HEK293 (cell line): ENCODE measurements at regions not wholly inside any gene's neighbourhood (a gene's known extent, or its start where the extent isn't known, plus 50 kb on each side); places are given as distances from the start of the nearest gene placed in this dataset.

Experiments
- HOXA7 ChIP-seq: sonication (generic); formaldehyde crosslinking; IDR thresholded peaks from 2 replicates; pipeline ENCODE4 v1.8.1; 2022; ENCODE audit warnings: missing genetic modification reagents, borderline replicate concordance
- YY1 ChIP-seq: fragments of 450-650 bp; formaldehyde crosslinking; IDR thresholded peaks from 2 replicates; pipeline ENCODE4 v1.5.1; 2018; ENCODE audit warnings: missing biosample characterization, missing genetic modification characterization
- ZBTB44 ChIP-seq: fragments of 450-650 bp; IDR thresholded peaks from 2 replicates; pipeline ENCODE4 v1.5.1; 2018; ENCODE audit warnings: missing biosample characterization, mild to moderate bottlenecking, missing genetic modification characterization
- ZBTB7A ChIP-seq: fragments of 450-650 bp; formaldehyde crosslinking; IDR thresholded peaks from 2 replicates; pipeline ENCODE4 v1.5.1; 2016; ENCODE audit warnings: low read depth, missing biosample characterization, missing genetic modification characterization
- ZNF214 ChIP-seq: fragments of 450-650 bp; formaldehyde crosslinking; IDR thresholded peaks from 2 replicates; pipeline ENCODE4 v1.5.1; 2017; ENCODE audit warnings: missing biosample characterization, mild to moderate bottlenecking, missing genetic modification characterization, borderline replicate concordance
- ZNF274 ChIP-seq, 2 experiments: fragments of 200-500 bp in 1 of 2; fragments of 450-650 bp in 1 of 2; sonication (Bioruptor generic) in 1 of 2; formaldehyde crosslinking in 1 of 2; IDR thresholded peaks; 2 replicates each; pipeline versions ENCODE4 v1.5.1 to v1.6.1; 2014 to 2016; ENCODE audit warnings: borderline replicate concordance in 1 of 2, inconsistent platforms in 1 of 2, low read length in 1 of 2, missing biosample characterization in 1 of 2, missing genetic modification characterization in 1 of 2
- ZNF544 ChIP-seq: fragments of 450-650 bp; formaldehyde crosslinking; IDR thresholded peaks from 2 replicates; pipeline ENCODE4 v1.5.0; 2017; ENCODE audit warnings: missing biosample characterization, missing genetic modification characterization
- ZNF623 ChIP-seq: fragments of 450-650 bp; formaldehyde crosslinking; IDR thresholded peaks from 2 replicates; pipeline ENCODE4 v1.5.1; 2016; ENCODE audit warnings: missing biosample characterization, missing genetic modification characterization
- ZNF670 ChIP-seq: fragments of 450-650 bp; formaldehyde crosslinking; IDR thresholded peaks from 2 replicates; pipeline ENCODE4 v1.5.1; 2016; ENCODE audit warnings: missing biosample characterization, missing genetic modification characterization, low read depth
- ZXDB ChIP-seq: fragments of 450-650 bp; formaldehyde crosslinking; IDR thresholded peaks from 2 replicates; pipeline ENCODE4 v1.5.1; 2016; ENCODE audit warnings: missing biosample characterization, missing genetic modification characterization
- TF ChIP-seq, protein P1 (sequence below): fragments of 450-650 bp; formaldehyde crosslinking; IDR thresholded peaks from 2 replicates; pipeline ENCODE4 v1.5.1; 2016; ENCODE audit warnings: missing biosample characterization, missing genetic modification characterization
- TF ChIP-seq, protein P2 (sequence below): fragments of 450-650 bp; formaldehyde crosslinking; IDR thresholded peaks from 2 replicates; pipeline ENCODE4 v1.5.1; 2016; ENCODE audit warnings: missing biosample characterization, missing genetic modification characterization

DNA sequence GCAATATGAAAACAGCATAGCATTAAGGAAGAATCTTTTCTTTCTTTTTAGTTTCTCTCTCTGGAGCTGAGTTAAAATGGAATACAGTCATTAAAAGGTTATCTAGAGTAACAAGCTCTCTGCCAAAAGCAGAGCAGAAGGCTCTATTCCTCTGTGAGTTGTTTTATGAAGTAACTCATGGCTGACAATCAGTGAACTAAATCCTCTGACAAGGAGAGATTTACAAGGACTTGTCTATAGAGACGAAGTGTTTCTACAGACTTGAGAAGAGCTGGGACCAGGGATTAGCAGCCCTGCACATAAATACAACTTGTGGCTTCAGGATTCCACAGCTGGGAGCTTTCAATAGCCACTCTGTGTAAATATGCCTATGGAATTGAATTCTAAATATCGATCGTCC is 192.5 kb upstream of the RAG2 start:
- no peak for TF ChIP-seq ZNF274 (IDR thresholded peaks at IDR 0.05; ENCODE audit: low read length)
- no peak for TF ChIP-seq ZNF274 (tag by site-specific recombination; IDR thresholded peaks at IDR 0.05; ENCODE audit: borderline replicate concordance)
- TF ChIP-seq, protein P1, sequence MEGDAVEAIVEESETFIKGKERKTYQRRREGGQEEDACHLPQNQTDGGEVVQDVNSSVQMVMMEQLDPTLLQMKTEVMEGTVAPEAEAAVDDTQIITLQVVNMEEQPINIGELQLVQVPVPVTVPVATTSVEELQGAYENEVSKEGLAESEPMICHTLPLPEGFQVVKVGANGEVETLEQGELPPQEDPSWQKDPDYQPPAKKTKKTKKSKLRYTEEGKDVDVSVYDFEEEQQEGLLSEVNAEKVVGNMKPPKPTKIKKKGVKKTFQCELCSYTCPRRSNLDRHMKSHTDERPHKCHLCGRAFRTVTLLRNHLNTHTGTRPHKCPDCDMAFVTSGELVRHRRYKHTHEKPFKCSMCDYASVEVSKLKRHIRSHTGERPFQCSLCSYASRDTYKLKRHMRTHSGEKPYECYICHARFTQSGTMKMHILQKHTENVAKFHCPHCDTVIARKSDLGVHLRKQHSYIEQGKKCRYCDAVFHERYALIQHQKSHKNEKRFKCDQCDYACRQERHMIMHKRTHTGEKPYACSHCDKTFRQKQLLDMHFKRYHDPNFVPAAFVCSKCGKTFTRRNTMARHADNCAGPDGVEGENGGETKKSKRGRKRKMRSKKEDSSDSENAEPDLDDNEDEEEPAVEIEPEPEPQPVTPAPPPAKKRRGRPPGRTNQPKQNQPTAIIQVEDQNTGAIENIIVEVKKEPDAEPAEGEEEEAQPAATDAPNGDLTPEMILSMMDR (tag by site-specific recombination) = no peak
- TF ChIP-seq ZBTB44 = no peak
- TF ChIP-seq ZNF214 = no peak
- TF ChIP-seq ZNF670 (tag by site-specific recombination) = no peak
- no peak for TF ChIP-seq ZNF623
- no peak for TF ChIP-seq HOXA7 (CRISPR knock-in tag)
- TF ChIP-seq ZNF544 (tag by site-specific recombination) = no peak
- no peak for TF ChIP-seq ZBTB7A (tag by site-specific recombination)
- TF ChIP-seq, protein P2, sequence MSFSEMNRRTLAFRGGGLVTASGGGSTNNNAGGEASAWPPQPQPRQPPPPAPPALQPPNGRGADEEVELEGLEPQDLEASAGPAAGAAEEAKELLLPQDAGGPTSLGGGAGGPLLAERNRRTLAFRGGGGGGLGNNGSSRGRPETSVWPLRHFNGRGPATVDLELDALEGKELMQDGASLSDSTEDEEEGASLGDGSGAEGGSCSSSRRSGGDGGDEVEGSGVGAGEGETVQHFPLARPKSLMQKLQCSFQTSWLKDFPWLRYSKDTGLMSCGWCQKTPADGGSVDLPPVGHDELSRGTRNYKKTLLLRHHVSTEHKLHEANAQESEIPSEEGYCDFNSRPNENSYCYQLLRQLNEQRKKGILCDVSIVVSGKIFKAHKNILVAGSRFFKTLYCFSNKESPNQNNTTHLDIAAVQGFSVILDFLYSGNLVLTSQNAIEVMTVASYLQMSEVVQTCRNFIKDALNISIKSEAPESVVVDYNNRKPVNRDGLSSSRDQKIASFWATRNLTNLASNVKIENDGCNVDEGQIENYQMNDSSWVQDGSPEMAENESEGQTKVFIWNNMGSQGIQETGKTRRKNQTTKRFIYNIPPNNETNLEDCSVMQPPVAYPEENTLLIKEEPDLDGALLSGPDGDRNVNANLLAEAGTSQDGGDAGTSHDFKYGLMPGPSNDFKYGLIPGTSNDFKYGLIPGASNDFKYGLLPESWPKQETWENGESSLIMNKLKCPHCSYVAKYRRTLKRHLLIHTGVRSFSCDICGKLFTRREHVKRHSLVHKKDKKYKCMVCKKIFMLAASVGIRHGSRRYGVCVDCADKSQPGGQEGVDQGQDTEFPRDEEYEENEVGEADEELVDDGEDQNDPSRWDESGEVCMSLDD (tag by site-specific recombination) = no peak
- TF ChIP-seq ZXDB (tag by site-specific recombination) = no peak
- TF ChIP-seq YY1 (tag by site-specific recombination) = no peak
